MM.1S (cell line): ENCODE measurements at regions not wholly inside any gene's neighbourhood (a gene's known extent, or its start where the extent isn't known, plus 50 kb on each side); places are given as distances from the start of the nearest gene placed in this dataset.

Source experiments
- DNase-seq: peaks from one replicate; pipeline ENCODE4 v3.0.0-alpha.2; 2015
- H2AFZ ChIP-seq: fragments of 300-600 bp; sonication (generic); 2 replicates; pipeline ENCODE4 v1.6.0; 2016; ENCODE audit warnings: antibody characterized with exemption, low read length
- H3F3A ChIP-seq: fragments of 300-600 bp; sonication (generic); 2 replicates; pipeline ENCODE4 v1.6.1; 2016; ENCODE audit warnings: mild to moderate bottlenecking, antibody characterized with exemption, low read length, moderate library complexity, mixed read lengths; ENCODE audit not compliant: insufficient read depth
- H3K27ac ChIP-seq: fragments of 300-600 bp; sonication (generic); 2 replicates; pipeline ENCODE4 v1.5.1; 2016; ENCODE audit warnings: mild to moderate bottlenecking, low read length
- H3K27me3 ChIP-seq: fragments of 300-600 bp; sonication (generic); replicated peaks from 2 replicates; pipeline ENCODE4 v1.6.0; 2016; ENCODE audit warnings: low read length; ENCODE audit not compliant: insufficient read depth
- H3K36me3 ChIP-seq: fragments of 300-600 bp; sonication (generic); replicated peaks from 2 replicates; pipeline ENCODE4 v1.6.1; 2016; ENCODE audit warnings: mild to moderate bottlenecking, low read length, mixed read lengths; ENCODE audit not compliant: insufficient read depth
- H3K4me1 ChIP-seq: fragments of 300-600 bp; sonication (generic); 2 replicates; pipeline ENCODE4 v1.6.1; 2016; ENCODE audit warnings: low read length, mixed read lengths
- H3K4me2 ChIP-seq: fragments of 300-600 bp; sonication (generic); 2 replicates; pipeline ENCODE4 v1.6.0; 2016; ENCODE audit warnings: low read depth, low read length
- H3K4me3 ChIP-seq: fragments of 300-600 bp; sonication (generic); 2 replicates; pipeline ENCODE4 v1.5.1; 2016; ENCODE audit warnings: low read length, mixed read lengths
- H3K79me2 ChIP-seq: fragments of 300-600 bp; sonication (generic); 2 replicates; pipeline ENCODE4 v1.6.1; 2016; ENCODE audit warnings: mixed run types, low read length, mixed read lengths
- H3K9ac ChIP-seq: fragments of 300-600 bp; sonication (generic); 2 replicates; pipeline ENCODE4 v1.6.1; 2016; ENCODE audit warnings: low read length, mixed read lengths
- H3K9me2 ChIP-seq: fragments of 300-600 bp; sonication (generic); replicated peaks from 2 replicates; pipeline ENCODE4 v1.6.1; 2016; ENCODE audit warnings: mild to moderate bottlenecking, low read length, mixed read lengths; ENCODE audit not compliant: insufficient read depth
- H3K9me3 ChIP-seq: fragments of 300-600 bp; sonication (generic); replicated peaks from 2 replicates; pipeline ENCODE4 v1.6.1; 2016; ENCODE audit warnings: mild to moderate bottlenecking, low read length, mixed read lengths; ENCODE audit not compliant: insufficient read depth
- H4K20me1 ChIP-seq: fragments of 300-600 bp; sonication (generic); 2 replicates; pipeline ENCODE4 v1.6.1; 2016; ENCODE audit warnings: mild to moderate bottlenecking, low read length, moderate library complexity, mixed read lengths; ENCODE audit not compliant: insufficient read depth
- CTCF ChIP-seq: fragments of 300-600 bp; sonication (generic); IDR thresholded peaks from 2 replicates; pipeline ENCODE4 v1.5.1; 2016; ENCODE audit warnings: antibody characterized with exemption, low read length, mixed read lengths
- EZH2 ChIP-seq: fragments of 300-600 bp; sonication (generic); optimal IDR thresholded peaks from 2 replicates; pipeline ENCODE3; 2017; ENCODE audit warnings: low read depth, mild to moderate bottlenecking, antibody characterized with exemption, low read length, mixed read lengths
- EZH2phosphoT487 ChIP-seq: fragments of 300-600 bp; sonication (generic); IDR thresholded peaks from 2 replicates; pipeline ENCODE4 v1.6.1; 2018; ENCODE audit warnings: antibody characterized with exemption, low read length

- Histone ChIP-seq H3K79me2 (no peaks in the 10 kb centered on the region), H3K36me3 (no peaks in the 10 kb centered on the region), H3K27me3 (no peaks in the 10 kb centered on the region), H3K4me2 (no peak overlapping the region), H3K4me3 (no peak overlapping the region), H3K9me3 (no peaks in the 10 kb centered on the region), H2AFZ (no peak overlapping the region), H3K9ac (no peak overlapping the region), H3K9me2 (no peaks in the 10 kb centered on the region), H3F3A (no peaks in the 10 kb centered on the region), H4K20me1 (no peaks in the 10 kb centered on the region), H3K27ac (no peak overlapping the region), H3K4me1 (no peaks in the 10 kb centered on the region)
- TF ChIP-seq EZH2phosphoT487, result no peak
- TF ChIP-seq CTCF, result no peak
- no peak for TF ChIP-seq EZH2
- DNase-seq, result no peak
Measured at GRCh38 chr12:127008755-127009403, 1258.1 kb upstream of the TMEM132C start.

GRCh38 chr12:127012109-127012508 lies 1254.9 kb upstream of the TMEM132C start:
- no peaks in the 10 kb centered on the region for H3K79me2 ChIP-seq
- TF ChIP-seq EZH2, result no peak
- TF ChIP-seq EZH2phosphoT487, result no peak
- no peak for TF ChIP-seq CTCF

GRCh38 chr12:127013197-127013596 lies 1253.8 kb upstream of the TMEM132C start:
- Histone ChIP-seq H3F3A (no peaks in the 10 kb centered on the region), H3K4me1 (no peaks in the 10 kb centered on the region), H3K9me2 (no peaks in the 10 kb centered on the region), H2AFZ (no peak overlapping the region), H3K4me2 (no peak overlapping the region), H3K27me3 (no peaks in the 10 kb centered on the region), H3K36me3 (no peaks in the 10 kb centered on the region), H3K9me3 (no peaks in the 10 kb centered on the region), H4K20me1 (no peaks in the 10 kb centered on the region), H3K9ac (no peak overlapping the region), H3K4me3 (no peak overlapping the region), H3K27ac (no peak overlapping the region), H3K79me2 (no peaks in the 10 kb centered on the region)
- DNase-seq, result no peak
- no peak for TF ChIP-seq EZH2phosphoT487
- no peak for TF ChIP-seq CTCF
- no peak for TF ChIP-seq EZH2

More at GRCh38 chr12:127012109-127012508, 1254.9 kb upstream of the TMEM132C start:
- Histone ChIP-seq H3K36me3 (no peaks in the 10 kb centered on the region), H3K9me3 (no peaks in the 10 kb centered on the region), H3K9ac (no peak overlapping the region), H3K27me3 (no peaks in the 10 kb centered on the region), H3K9me2 (no peaks in the 10 kb centered on the region), H3K4me2 (no peak overlapping the region), H3K4me1 (no peaks in the 10 kb centered on the region), H3K4me3 (no peak overlapping the region), H2AFZ (no peak overlapping the region), H3K27ac (no peak overlapping the region), H4K20me1 (no peaks in the 10 kb centered on the region), H3F3A (no peaks in the 10 kb centered on the region)
- DNase-seq, result no peak
